NCI-H526 (cell line): ENCODE measurements at regions not wholly inside any gene's neighbourhood (a gene's known extent, or its start where the extent isn't known, plus 50 kb on each side); places are given as distances from the start of the nearest gene placed in this dataset.
"Not testable (repeated sequence)": the region's sequence is repeated elsewhere in the genome, so short reads cannot be mapped to it uniquely, and the experiment has no call there.

Source experiments
- DNase-seq, 2 experiments: peaks; one replicate each; lab custom pipeline; 2025; lab: John Stamatoyannopoulos, UW

GRCh38 chr7:142534726-142535122, 214.5 kb upstream of the PRSS1 start:
- DNase-seq, result no peak

GRCh38 chr7:142533920-142534319, 215.4 kb upstream of the PRSS1 start:
- no peak for DNase-seq

- DNase-seq, result no peak
Observed at GRCh38 chr7:142529591-142529990, 219.7 kb upstream of the PRSS1 start.

- DNase-seq, result no peak
Observed at GRCh38 chr7:142528608-142529408, 220.5 kb upstream of the PRSS1 start.

GRCh38 chr7:142523821-142524460, 225.3 kb upstream of the PRSS1 start:
- DNase-seq, result peak; percentile 68 to 84

GRCh38 chr7:142522735-142523134, 226.5 kb upstream of the PRSS1 start:
- DNase-seq, result peak in 1 of 2 experiments; percentile 49

GRCh38 chr7:142520885-142521284, 228.4 kb upstream of the PRSS1 start:
- peak in 1 of 2 experiments; percentile 18 for DNase-seq

- not testable (repeated sequence) for DNase-seq
Observed at GRCh38 chr7:142520455-142520854, 228.8 kb upstream of the PRSS1 start.

- no peak for DNase-seq
Observed at GRCh38 chr7:142519079-142520078, 229.9 kb upstream of the PRSS1 start.

- peak; percentile 83 to 88 for DNase-seq
Observed at GRCh38 chr7:142516038-142516501, 233.2 kb upstream of the PRSS1 start.

- DNase-seq, result not testable (repeated sequence)
Observed at GRCh38 chr7:142514716-142515115, 234.6 kb upstream of the PRSS1 start.

- no peak for DNase-seq
Observed at GRCh38 chr7:142513178-142513955, 235.9 kb upstream of the PRSS1 start.

- DNase-seq, result no peak
Observed at GRCh38 chr7:142511801-142512200, 237.5 kb upstream of the PRSS1 start.

- no peak for DNase-seq
Observed at GRCh38 chr7:142511374-142511773, 237.9 kb upstream of the PRSS1 start.

- not testable (repeated sequence) for DNase-seq
Observed at GRCh38 chr7:142509235-142509634, 240.0 kb upstream of the PRSS1 start.

- no peak for DNase-seq
Observed at GRCh38 chr7:142508251-142508650, 241.0 kb upstream of the PRSS1 start.

- no peak for DNase-seq
Observed at GRCh38 chr7:142507799-142508198, 241.5 kb upstream of the PRSS1 start.

GRCh38 chr7:142507066-142507465, 242.2 kb upstream of the PRSS1 start:
- not testable (repeated sequence) for DNase-seq

- DNase-seq, result no peak
Observed at GRCh38 chr7:142506601-142507000, 242.7 kb upstream of the PRSS1 start.

GRCh38 chr7:142503949-142504348, 245.3 kb upstream of the PRSS1 start:
- not testable (repeated sequence) for DNase-seq

- no peak for DNase-seq
Observed at GRCh38 chr7:142503036-142503435, 245.2 kb upstream of the PRSS58 start.
